ENCODE measurements at regions not wholly inside any gene's neighbourhood (a gene's known extent, or its start where the extent isn't known, plus 50 kb on each side); places are given as distances from the start of the nearest gene placed in this dataset.

GRCh38 chr3:137930976-137931375 lies 79.0 kb upstream of the CLDN18 start:
- TF ChIP-seq CTCF (conservative IDR thresholded peaks at IDR 0.05; ENCODE audit: low read length) (no peak), EZH2phosphoT487 (IDR thresholded peaks at IDR 0.05; ENCODE audit: borderline replicate concordance, low read depth, low read length) (no peak)
